Breast epithelium (tissue), 3 donors: ENCODE measurements at regions not wholly inside any gene's neighbourhood (a gene's known extent, or its start where the extent isn't known, plus 50 kb on each side); places are given as distances from the start of the nearest gene placed in this dataset.

ENCODE experiments used
- CTCF ChIP-seq, 3 donors: fragments of 450-650 bp; IDR thresholded peaks; one replicate each; pipeline ENCODE4 v1.5.1; 2016 to 2017; ENCODE audit warnings: antibody characterized with exemption in 3 of 3, mild to moderate bottlenecking in 3 of 3, moderate library complexity in 3 of 3
- POLR2A ChIP-seq: fragments of 450-650 bp; IDR thresholded peaks from one replicate; pipeline ENCODE4 v1.6.1; 2016; ENCODE audit warnings: antibody characterized with exemption, mild to moderate bottlenecking, moderate library complexity

- TF ChIP-seq POLR2A (no peak), CTCF (IDR thresholded peaks at IDR 0.05) (no peak)
These were observed 488.8 kb downstream of the CDK5RAP2 start for GRCh38 chr9:120091206-120091605.
